ENCODE measurements at regions not wholly inside any gene's neighbourhood (a gene's known extent, or its start where the extent isn't known, plus 50 kb on each side); places are given as distances from the start of the nearest gene placed in this dataset.

- H3K4me3 ChIP-seq (replicated peaks in 1 of 3): no peak overlapping the region
- H3K4me1 ChIP-seq: no peaks in the 10 kb centered on the region
- intact Hi-C loops (cut with DNase I): no loop called here
- TF ChIP-seq, protein P1, sequence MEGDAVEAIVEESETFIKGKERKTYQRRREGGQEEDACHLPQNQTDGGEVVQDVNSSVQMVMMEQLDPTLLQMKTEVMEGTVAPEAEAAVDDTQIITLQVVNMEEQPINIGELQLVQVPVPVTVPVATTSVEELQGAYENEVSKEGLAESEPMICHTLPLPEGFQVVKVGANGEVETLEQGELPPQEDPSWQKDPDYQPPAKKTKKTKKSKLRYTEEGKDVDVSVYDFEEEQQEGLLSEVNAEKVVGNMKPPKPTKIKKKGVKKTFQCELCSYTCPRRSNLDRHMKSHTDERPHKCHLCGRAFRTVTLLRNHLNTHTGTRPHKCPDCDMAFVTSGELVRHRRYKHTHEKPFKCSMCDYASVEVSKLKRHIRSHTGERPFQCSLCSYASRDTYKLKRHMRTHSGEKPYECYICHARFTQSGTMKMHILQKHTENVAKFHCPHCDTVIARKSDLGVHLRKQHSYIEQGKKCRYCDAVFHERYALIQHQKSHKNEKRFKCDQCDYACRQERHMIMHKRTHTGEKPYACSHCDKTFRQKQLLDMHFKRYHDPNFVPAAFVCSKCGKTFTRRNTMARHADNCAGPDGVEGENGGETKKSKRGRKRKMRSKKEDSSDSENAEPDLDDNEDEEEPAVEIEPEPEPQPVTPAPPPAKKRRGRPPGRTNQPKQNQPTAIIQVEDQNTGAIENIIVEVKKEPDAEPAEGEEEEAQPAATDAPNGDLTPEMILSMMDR (IDR thresholded peaks at IDR 0.05): no peak
- no peak for TF ChIP-seq POLR2A (IDR thresholded peaks at IDR 0.05)
- 67 to 76% methylated on average over 2 of the region's 2 CpGs for WGBS, 2 donors
- no peaks in the 10 kb centered on the region for H3K36me3 ChIP-seq
- no peak overlapping the region for H3K27ac ChIP-seq
- H3K27me3 ChIP-seq: no peaks in the 10 kb centered on the region
- no peak for DNase-seq
- no peaks in the 10 kb centered on the region for H3K9me3 ChIP-seq
Measured at GRCh38 chr3:103947062-103947461, 1419.6 kb upstream of the ALCAM start.

- TF ChIP-seq, protein P1 (IDR thresholded peaks at IDR 0.05): no peak
- TF ChIP-seq POLR2A (IDR thresholded peaks at IDR 0.05): no peak
Measured at GRCh38 chr3:103949693-103950092, 1417.0 kb upstream of the ALCAM start.

DNA sequence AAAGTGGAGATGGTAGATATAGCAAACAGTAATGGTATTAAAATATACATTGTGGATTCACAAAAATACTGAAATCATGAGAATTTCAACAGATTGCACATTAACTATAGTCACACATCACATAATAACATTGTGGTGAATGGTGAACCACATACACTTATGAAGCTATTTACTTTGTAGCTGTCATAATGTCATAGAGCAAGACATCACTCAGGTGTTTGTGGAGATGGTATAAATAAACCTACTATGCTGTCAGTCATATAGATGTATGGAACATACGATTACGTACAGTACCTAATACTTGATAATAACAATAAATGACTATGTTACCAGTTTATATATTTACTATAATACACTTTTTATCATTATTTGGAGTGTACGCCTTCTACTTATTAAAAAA, 1416.0 kb upstream of the ALCAM start:
- no peaks in the 10 kb centered on the region for H3K27me3 ChIP-seq
- no peak for TF ChIP-seq POLR2A (IDR thresholded peaks at IDR 0.05)
- TF ChIP-seq, protein P1 (IDR thresholded peaks at IDR 0.05): no peak
- H3K9me3 ChIP-seq: no peaks in the 10 kb centered on the region
- no peak overlapping the region for H3K27ac ChIP-seq
- DNase-seq: no peak
- no peaks in the 10 kb centered on the region for H3K4me1 ChIP-seq
- no peaks in the 10 kb centered on the region for H3K36me3 ChIP-seq
- no peak overlapping the region for H3K4me3 ChIP-seq (replicated peaks in 1 of 3)
- 80 to 82% methylated on average over 3 of the region's 3 CpGs for WGBS, 2 donors
- intact Hi-C loops (cut with DNase I): no loop called here

More at GRCh38 chr3:103949693-103950092, 1417.0 kb upstream of the ALCAM start:
- WGBS, 2 donors: 47 to 75% methylated on average over 1 of the region's 1 CpG
- no peak overlapping the region for H3K4me3 ChIP-seq (replicated peaks in 1 of 3)
- H3K9me3 ChIP-seq: no peaks in the 10 kb centered on the region
- no peaks in the 10 kb centered on the region for H3K27me3 ChIP-seq
- intact Hi-C loops (cut with DNase I): no loop called here
- no peaks in the 10 kb centered on the region for H3K4me1 ChIP-seq
- no peak for DNase-seq
- H3K27ac ChIP-seq: no peak overlapping the region
- no peaks in the 10 kb centered on the region for H3K36me3 ChIP-seq

GRCh38 chr3:103953796-103954195, 1412.9 kb upstream of the ALCAM start:
- H3K36me3 ChIP-seq: no peaks in the 10 kb centered on the region
- intact Hi-C loops (cut with DNase I): no loop called here

DNA sequence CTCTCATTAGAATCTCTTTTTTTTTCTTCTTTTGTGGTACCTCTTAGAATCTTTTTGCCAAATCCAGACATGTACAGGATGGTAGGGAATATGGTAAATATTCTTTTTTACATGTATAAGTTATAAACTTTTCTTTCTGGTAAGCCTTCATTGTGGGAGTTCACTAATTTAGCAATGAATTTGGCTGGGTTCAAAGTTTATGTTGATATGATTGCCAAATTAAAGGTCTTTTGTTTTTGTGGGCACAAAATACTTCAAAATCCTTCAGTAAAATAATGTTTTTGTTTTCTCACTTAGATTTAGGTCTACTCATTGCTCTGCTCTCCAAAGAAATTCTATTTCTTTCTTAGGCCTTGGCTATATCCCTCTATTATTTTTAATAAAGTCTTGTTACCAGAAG, 1405.9 kb upstream of the ALCAM start:
- Histone ChIP-seq H3K9me3 (no peaks in the 10 kb centered on the region), H3K27me3 (no peaks in the 10 kb centered on the region), H3K27ac (no peak overlapping the region), H3K36me3 (no peaks in the 10 kb centered on the region), H3K4me1 (no peaks in the 10 kb centered on the region), H3K4me3 (replicated peaks in 1 of 3) (no peak overlapping the region)
- DNase-seq: no peak
- intact Hi-C loops (cut with DNase I): no loop called here
- TF ChIP-seq POLR2A (IDR thresholded peaks at IDR 0.05): no peak
- TF ChIP-seq, protein P1 (IDR thresholded peaks at IDR 0.05): no peak

More at GRCh38 chr3:103953796-103954195, 1412.9 kb upstream of the ALCAM start:
- Histone ChIP-seq H3K27me3 (no peaks in the 10 kb centered on the region), H3K9me3 (no peaks in the 10 kb centered on the region), H3K27ac (no peak overlapping the region), H3K4me1 (no peaks in the 10 kb centered on the region), H3K4me3 (replicated peaks in 1 of 3) (no peak overlapping the region)
- no peak for DNase-seq
- TF ChIP-seq, protein P1 (IDR thresholded peaks at IDR 0.05): no peak
- WGBS, 2 donors: 77 to 80% methylated on average over 2 of the region's 2 CpGs
